ENCODE measurements at regions not wholly inside any gene's neighbourhood (a gene's known extent, or its start where the extent isn't known, plus 50 kb on each side); places are given as distances from the start of the nearest gene placed in this dataset.

DNA sequence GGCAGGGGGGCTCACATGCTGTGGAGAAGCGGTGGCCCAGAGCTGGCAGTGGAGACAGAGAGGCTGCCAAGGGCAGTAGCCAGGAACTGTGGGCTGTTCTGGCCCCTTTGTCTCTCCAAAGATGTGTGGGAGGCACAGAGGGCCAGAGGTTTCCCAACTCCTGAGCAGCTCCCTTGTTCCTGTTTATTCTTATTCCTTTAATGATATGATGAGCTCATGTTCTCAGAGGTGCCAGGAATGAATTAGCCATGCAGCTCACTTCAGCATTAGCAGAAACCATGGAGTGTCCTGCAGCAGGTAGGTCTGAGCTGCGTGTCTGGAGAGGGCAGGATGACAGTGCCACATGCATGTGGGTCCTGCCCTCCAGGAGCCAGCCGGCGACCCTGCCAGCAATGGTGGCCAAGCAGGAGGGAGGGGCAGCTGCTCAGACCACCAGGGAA lies 77.9 kb upstream of the FZD7 start:
- in situ Hi-C loops (cut with MboI; ENCODE audit: low pct_ligation_motif_present in 1 of 4, low pct_unique_long_range_greater_than_20kb in 1 of 4, low sequenced_read_pairs in 3 of 4) (no loop called here), intact Hi-C loops (cut with DNase I; ENCODE audit: low total_unique reads) (no loop called here)
- no peak for DNase-seq
- H3K4me3 ChIP-seq: no peak overlapping the region
- no peaks in the 10 kb centered on the region for H3K9me3 ChIP-seq
- no peaks in the 10 kb centered on the region for H3K4me1 ChIP-seq
- H3K27me3 ChIP-seq: no peaks in the 10 kb centered on the region
- H3K36me3 ChIP-seq: no peaks in the 10 kb centered on the region
- H3K27ac ChIP-seq: no peak overlapping the region
- TF ChIP-seq POLR2AphosphoS5 (IDR thresholded peaks at IDR 0.05): no peak
- TF ChIP-seq, protein P1, sequence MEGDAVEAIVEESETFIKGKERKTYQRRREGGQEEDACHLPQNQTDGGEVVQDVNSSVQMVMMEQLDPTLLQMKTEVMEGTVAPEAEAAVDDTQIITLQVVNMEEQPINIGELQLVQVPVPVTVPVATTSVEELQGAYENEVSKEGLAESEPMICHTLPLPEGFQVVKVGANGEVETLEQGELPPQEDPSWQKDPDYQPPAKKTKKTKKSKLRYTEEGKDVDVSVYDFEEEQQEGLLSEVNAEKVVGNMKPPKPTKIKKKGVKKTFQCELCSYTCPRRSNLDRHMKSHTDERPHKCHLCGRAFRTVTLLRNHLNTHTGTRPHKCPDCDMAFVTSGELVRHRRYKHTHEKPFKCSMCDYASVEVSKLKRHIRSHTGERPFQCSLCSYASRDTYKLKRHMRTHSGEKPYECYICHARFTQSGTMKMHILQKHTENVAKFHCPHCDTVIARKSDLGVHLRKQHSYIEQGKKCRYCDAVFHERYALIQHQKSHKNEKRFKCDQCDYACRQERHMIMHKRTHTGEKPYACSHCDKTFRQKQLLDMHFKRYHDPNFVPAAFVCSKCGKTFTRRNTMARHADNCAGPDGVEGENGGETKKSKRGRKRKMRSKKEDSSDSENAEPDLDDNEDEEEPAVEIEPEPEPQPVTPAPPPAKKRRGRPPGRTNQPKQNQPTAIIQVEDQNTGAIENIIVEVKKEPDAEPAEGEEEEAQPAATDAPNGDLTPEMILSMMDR (IDR thresholded peaks at IDR 0.05): no peak
- no peak for TF ChIP-seq EP300 (IDR thresholded peaks at IDR 0.05; ENCODE audit: low read depth)
- TF ChIP-seq POLR2A (IDR thresholded peaks at IDR 0.05): no peak
- 84% methylated on average over 4 of the region's 4 CpGs; no CpG with 5 or more reads in 1 of the 2 donors for WGBS, 2 donors (ENCODE audit: low coverage in 1 of 2)

DNA sequence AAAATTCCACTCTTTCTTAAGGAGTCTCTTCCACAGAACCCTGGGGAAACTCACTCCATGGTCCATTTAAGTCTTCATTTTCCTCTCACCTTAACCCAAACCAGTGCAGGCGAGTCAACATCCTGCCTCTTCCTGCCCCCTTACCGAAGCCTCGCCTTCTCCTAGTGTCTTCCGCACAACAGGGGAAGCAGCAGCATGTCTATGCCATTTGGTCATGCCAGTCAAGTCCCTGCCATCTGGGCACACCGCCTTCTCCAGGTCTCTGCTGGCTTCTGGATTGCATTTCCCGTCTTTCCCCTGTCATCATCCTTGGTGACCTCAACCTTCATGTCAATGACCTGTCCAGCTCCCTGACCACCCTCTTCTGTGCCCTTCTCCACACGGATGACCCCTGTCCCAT lies 77.3 kb upstream of the FZD7 start:
- no peak for DNase-seq
- Histone ChIP-seq H3K4me1 (no peaks in the 10 kb centered on the region), H3K9me3 (no peaks in the 10 kb centered on the region), H3K27me3 (no peaks in the 10 kb centered on the region), H3K36me3 (no peaks in the 10 kb centered on the region), H3K4me3 (no peak overlapping the region), H3K27ac (no peak overlapping the region)
- WGBS, 2 donors (ENCODE audit: low coverage in 1 of 2): 87 to 100% methylated on average over 1 to 7 of the region's 7 CpGs
- intact Hi-C loops (cut with DNase I; ENCODE audit: low total_unique reads): no loop called here
- no peak for TF ChIP-seq EP300 (IDR thresholded peaks at IDR 0.05; ENCODE audit: low read depth)
- in situ Hi-C loops (cut with MboI; ENCODE audit: low pct_ligation_motif_present in 1 of 4, low pct_unique_long_range_greater_than_20kb in 1 of 4, low sequenced_read_pairs in 3 of 4): no loop called here

DNA sequence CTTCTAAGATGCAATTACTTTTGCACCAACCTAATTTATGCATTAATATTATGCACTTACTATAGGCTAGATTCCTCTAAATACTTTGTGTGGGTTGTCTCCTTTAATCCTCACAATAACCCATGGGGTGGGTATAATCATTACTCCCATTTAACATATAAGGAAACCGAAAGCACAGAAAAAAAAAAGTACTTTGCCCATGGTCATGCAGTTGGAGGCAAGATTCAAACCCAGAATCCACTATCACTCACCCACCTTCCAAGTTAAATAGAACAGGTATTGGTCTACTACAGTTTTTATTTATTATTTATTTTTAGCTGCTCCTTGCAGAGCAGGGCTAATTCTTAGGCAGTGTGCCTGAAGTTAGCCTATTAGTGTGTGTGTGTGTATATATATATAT lies 76.6 kb upstream of the FZD7 start:
- no peaks in the 10 kb centered on the region for H3K36me3 ChIP-seq
- intact Hi-C loops (cut with DNase I; ENCODE audit: low total_unique reads) (no loop called here), in situ Hi-C loops (cut with MboI; ENCODE audit: low pct_ligation_motif_present in 1 of 4, low pct_unique_long_range_greater_than_20kb in 1 of 4, low sequenced_read_pairs in 3 of 4) (no loop called here)
- 78 to 92% methylated on average over 1 of the region's 1 CpG for WGBS, 2 donors (ENCODE audit: low coverage in 1 of 2)
- no peaks in the 10 kb centered on the region for H3K4me1 ChIP-seq
- H3K4me3 ChIP-seq: no peak overlapping the region
- no peaks in the 10 kb centered on the region for H3K27me3 ChIP-seq
- TF ChIP-seq, protein P1 (IDR thresholded peaks at IDR 0.05): no peak
- no peak for TF ChIP-seq POLR2A (IDR thresholded peaks at IDR 0.05)
- TF ChIP-seq POLR2AphosphoS5 (IDR thresholded peaks at IDR 0.05): no peak
- no peak for TF ChIP-seq EP300 (IDR thresholded peaks at IDR 0.05; ENCODE audit: low read depth)
- no peak overlapping the region for H3K27ac ChIP-seq
- DNase-seq: no peak
- no peaks in the 10 kb centered on the region for H3K9me3 ChIP-seq

DNA sequence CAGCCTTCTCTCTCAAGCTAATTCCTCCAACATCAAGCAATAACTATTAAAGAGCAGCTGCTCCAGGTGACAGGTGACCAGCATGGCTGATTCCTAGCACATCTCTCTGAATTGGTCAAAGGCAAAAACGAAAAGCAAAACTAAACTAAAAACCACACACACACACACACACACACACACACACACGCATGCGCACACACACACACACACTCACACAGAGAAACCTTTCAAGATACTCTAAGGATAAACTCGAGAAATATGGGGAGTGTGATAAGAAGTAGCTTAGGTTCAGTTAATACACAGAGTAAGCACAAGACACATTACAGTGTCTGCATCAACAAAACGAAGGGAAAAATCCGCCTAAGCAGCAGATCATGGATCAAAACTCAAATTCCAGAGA lies 74.5 kb upstream of the FZD7 start:
- H3K4me1 ChIP-seq: no peaks in the 10 kb centered on the region
- no peaks in the 10 kb centered on the region for H3K27me3 ChIP-seq
- no peaks in the 10 kb centered on the region for H3K9me3 ChIP-seq
- no peaks in the 10 kb centered on the region for H3K36me3 ChIP-seq
- 71 to 72% methylated on average over 4 to 6 of the region's 6 CpGs for WGBS, 2 donors (ENCODE audit: low coverage in 1 of 2)
- no peak for TF ChIP-seq EP300 (IDR thresholded peaks at IDR 0.05; ENCODE audit: low read depth)
- no peak for TF ChIP-seq POLR2A (IDR thresholded peaks at IDR 0.05)
- TF ChIP-seq, protein P1 (IDR thresholded peaks at IDR 0.05): no peak
- TF ChIP-seq POLR2AphosphoS5 (IDR thresholded peaks at IDR 0.05): no peak
- DNase-seq: no peak
- intact Hi-C loops (cut with DNase I; ENCODE audit: low total_unique reads): no loop called here
- in situ Hi-C loops (cut with MboI; ENCODE audit: low pct_ligation_motif_present in 1 of 4, low pct_unique_long_range_greater_than_20kb in 1 of 4, low sequenced_read_pairs in 3 of 4): no loop called here
- no peak overlapping the region for H3K4me3 ChIP-seq
- no peak overlapping the region for H3K27ac ChIP-seq

DNA sequence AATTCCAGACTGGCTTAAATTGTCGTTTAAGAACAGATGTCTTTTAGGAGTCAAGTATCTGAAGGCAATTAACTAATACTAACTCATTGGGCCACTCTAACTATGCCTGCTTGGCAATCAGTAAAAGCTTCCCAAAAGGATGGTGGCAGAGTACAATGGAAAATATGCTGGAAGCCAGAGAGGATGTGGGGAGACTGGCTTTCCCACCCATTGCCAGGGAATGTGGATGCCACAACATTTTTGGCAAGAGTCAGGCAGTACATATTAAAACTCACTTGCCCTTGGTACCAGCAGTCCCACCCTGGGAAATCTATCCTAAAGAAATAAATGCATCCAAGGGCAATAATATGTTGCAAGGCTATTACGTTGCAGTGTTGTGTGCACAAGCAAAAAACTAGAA lies 74.0 kb upstream of the FZD7 start:
- TF ChIP-seq, protein P1 (IDR thresholded peaks at IDR 0.05): no peak
- TF ChIP-seq POLR2A (IDR thresholded peaks at IDR 0.05) (no peak), EP300 (IDR thresholded peaks at IDR 0.05; ENCODE audit: low read depth) (no peak), POLR2AphosphoS5 (IDR thresholded peaks at IDR 0.05) (no peak)
- H3K4me1 ChIP-seq: no peaks in the 10 kb centered on the region
- no peak overlapping the region for H3K4me3 ChIP-seq
- H3K36me3 ChIP-seq: no peaks in the 10 kb centered on the region
- no peaks in the 10 kb centered on the region for H3K27me3 ChIP-seq
- no peak for DNase-seq
- 45 to 84% methylated on average over 2 of the region's 2 CpGs for WGBS, 2 donors (ENCODE audit: low coverage in 1 of 2)
- no peak overlapping the region for H3K27ac ChIP-seq
- intact Hi-C loops (cut with DNase I; ENCODE audit: low total_unique reads): no loop called here
- in situ Hi-C loops (cut with MboI; ENCODE audit: low pct_ligation_motif_present in 1 of 4, low pct_unique_long_range_greater_than_20kb in 1 of 4, low sequenced_read_pairs in 3 of 4): no loop called here
- H3K9me3 ChIP-seq: no peaks in the 10 kb centered on the region

Measured in transverse colon (tissue), 4 donors.